ELF-1 (cell line): ENCODE measurements at regions not wholly inside any gene's neighbourhood (a gene's known extent, or its start where the extent isn't known, plus 50 kb on each side); places are given as distances from the start of the nearest gene placed in this dataset.

Experiments
- DNase-seq: peaks from one replicate; pipeline ENCODE4 v3.0.0-alpha.2; 2016; ENCODE audit warnings: low read depth, low spot score

DNA sequence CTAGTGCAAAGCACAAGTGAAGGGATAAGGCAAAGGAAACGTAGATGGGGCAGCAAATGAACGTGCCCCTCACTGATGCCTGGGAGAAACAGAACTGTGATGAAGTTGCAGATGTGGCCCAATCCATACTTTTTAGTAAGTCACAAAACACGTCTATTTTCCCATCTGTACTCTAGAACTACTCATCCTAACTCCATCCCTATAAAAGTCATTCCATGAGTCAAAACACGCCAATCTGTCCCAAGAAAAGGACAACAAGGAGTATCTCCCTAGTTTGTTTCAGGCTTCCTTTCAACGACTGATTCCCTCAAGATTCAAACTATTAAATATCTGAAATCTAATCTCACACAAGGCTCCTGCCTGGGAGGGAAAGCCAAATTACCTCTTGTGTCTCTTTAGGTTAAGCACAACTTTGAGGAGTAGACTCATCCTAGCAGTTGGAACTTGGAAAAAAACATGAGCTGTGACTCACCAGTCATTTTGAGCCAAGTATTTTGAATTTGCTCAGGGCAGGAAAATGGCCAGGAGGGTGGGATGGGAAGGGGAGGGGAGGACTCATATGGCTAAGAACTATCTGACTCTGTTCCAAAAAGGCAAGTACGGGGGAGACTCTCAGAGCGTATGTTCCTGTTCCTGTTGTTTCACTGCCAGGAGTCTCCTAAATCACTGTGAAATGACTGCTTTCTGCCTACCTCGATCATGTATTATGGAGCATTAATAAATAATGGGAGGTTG lies 214.5 kb upstream of the CAMK1G start:
- DNase-seq, result no peak

DNA sequence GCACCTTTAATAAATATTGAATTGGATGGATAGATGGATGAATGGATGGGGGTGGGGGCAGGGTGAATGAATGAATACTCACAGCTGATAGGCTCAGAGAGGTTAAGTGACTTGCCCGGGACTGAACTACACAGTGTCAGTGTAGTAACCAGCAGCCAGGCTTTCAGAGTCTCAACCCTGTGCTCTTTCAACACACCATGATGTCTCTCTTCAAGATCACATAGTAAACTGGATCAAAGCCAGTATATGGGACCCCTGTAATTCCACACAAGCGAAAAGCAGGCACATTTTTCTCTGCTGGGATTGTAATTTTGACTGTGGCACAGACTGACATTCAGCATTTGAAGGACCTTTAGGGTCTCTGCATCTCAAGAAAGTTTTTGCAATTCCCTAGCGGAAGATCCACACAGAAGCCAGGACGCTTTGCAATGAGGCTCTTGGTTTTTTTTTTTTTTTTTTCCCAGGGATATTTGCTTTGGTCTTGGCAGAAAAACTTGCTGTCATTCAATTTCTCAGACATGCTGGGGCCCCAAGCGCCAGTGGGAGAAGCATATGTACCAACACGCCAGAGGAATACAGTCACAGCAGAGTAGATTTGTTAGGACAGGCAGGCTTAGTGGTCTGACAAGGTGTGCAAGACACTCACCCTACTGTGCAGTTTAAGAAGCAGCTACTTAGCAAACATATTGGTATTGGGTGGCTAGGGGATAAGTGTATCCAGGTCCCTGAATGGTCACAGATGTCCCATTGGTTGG lies 213.1 kb upstream of the CAMK1G start:
- DNase-seq, result no peak

DNA sequence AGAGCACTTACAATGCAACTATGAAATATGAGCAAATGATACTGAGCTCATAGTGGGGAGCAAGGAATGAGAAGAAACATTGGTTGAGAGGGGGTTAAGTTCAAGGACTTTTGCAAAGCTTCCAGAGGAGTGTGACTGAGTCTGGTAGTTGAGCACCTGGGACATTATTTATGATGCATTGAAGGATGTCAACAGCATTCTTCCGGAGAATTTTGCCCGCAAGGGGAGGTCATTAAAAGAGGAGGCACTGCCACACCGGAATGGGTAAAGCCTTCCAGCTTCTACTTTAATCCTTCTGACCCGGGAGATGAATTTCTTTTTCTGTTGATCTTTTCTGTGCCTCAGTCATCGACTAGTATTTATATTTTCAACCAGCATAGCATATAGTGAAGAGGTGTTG lies 208.4 kb upstream of the CAMK1G start:
- DNase-seq, result no peak

DNA sequence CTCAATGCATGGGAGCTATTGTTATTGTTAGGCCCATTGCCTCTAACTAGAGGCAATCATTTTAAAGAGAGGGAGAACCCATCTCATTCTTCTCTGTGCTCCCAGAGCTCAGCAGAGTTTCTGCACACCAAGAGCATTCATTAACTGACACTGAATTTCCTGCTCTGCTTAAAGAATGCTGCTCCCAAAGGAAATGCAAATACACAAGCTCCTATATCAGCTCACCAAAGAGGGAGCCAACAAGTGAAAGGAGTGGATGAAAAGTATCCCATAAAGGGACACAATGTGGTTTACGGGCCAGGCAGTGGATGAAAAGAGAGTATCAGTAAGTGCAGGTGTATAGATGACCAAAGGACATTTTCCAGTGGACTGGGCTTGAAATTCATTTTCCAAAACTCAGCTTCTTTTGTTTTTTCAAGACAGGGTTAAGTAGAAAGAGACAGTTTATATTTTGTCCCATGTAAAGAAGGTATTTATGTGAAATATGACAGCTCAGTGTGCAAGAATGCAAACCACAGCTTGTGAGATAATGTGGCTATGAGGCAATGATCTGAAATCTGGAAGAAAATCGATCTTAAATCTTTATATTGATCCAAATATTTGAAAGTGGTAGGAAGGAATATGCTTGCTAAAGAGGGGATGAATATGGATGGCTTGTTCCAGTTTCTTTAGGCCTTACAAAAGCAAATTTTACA lies 207.7 kb upstream of the CAMK1G start:
- DNase-seq, result no peak

DNA sequence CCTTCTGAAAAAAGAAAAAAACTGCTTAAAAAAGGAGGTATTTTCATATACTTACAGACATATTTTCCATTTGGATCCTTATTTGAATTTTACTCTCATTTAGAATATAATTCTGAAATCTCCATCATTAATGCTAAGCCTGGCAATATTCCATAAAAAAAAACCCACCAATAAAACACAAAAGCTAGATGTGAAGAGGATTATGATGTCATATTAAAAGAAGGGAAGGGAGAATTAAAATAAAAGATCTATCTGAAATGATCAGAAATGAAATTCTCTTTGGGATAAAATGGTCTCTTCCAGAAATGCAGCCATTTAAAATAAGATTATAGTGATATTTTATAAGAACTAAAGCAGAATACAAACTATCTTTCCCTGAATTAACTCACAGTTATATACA lies 206.7 kb upstream of the CAMK1G start:
- DNase-seq, result no peak

DNA sequence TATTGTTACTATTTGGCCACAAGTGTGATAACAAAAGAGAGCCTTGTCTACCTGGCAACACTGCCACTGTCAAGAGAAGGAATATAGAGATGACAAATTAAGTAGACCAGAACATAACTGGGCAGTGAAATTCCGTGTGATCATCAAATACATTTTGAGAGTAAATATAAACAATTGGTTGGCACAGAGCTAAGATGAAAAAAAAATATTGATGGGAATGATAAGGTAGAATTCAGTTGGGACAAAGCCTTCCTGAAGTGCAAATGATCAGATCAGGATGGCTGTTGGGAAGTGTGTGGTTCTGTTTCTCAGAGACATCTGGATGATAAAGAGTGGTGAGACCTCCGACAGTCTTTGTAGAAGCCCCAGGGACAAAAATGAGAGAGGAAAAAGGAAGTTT lies 205.5 kb upstream of the CAMK1G start:
- DNase-seq, result no peak

DNA sequence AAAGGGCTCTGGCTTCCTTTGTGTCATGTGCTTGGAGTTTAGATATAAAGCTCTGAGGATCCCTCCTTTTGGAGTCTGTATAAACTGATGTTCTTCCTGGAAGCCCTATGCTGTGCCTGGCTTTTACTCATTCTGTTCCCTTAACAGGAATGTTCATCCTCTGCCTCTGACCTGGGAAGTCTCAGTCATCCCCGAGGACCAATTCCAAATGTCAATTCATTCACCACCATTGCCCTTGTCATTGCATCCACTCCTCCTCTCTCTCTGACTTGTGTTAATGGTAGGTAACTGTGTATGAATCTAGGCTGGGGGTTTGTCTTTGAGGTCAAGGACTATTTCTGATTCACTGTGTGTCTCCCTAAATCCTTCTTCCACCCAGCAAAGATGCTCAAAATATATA lies 204.2 kb upstream of the CAMK1G start:
- DNase-seq, result no peak

DNA sequence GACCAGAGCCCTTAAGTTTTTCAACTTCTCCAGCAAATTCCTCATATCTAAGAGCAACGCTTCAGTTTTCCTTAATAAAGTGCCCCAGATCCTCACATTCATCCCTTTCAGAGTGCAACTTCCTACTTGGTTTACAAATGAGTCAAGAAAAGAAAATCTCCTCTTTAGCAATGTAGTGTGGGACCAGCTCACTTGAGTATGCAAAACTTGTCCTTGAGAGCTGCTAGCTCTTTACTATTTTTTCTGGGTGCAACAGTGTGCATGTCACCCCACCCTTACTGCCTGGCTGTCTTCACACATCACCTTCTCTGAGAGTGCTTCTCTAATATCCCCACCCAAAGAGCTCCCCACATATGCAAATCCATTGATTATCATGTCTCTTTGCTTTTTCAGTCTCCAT lies 203.1 kb upstream of the CAMK1G start:
- DNase-seq, result no peak

DNA sequence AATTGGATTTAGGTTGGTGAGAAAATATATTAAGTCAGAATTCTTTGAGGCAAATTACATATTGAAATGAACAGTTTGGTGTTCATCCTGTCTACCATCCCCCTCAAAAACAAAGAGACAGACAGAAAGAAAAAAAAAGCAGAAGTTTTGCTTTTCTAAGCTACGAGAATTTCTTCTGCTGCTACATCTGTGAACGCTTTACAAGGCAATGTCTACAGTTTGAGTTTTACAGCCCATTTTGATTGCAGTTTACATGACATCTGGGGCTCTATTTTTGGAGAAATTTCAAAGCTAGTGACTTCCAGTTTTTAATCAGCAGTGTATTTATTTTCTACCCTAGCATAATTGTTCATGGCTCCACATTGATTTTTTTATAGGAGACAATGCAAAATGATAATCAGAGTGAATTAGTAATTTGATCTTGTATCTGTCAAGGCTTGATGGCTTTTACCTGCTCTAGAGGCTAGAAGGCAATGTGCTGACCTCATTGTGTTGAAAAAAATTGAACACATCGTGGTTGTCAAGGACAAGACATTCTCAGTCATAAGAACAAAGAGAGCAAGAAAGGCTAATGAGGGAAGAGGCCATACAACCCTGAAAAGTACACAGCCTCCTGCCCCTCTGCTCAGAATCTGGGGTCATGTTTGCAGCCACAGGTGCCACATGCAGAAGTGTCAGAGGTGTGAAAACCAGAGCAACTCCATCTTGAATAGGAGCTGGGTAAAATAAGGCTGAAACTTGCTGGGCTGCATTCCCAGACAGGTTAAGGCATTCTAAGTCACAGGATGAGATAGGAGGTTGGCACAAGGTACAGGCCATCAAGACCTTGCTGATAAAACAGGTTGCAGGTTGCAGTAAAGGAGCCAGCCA lies 201.0 kb upstream of the CAMK1G start:
- no peak for DNase-seq

DNA sequence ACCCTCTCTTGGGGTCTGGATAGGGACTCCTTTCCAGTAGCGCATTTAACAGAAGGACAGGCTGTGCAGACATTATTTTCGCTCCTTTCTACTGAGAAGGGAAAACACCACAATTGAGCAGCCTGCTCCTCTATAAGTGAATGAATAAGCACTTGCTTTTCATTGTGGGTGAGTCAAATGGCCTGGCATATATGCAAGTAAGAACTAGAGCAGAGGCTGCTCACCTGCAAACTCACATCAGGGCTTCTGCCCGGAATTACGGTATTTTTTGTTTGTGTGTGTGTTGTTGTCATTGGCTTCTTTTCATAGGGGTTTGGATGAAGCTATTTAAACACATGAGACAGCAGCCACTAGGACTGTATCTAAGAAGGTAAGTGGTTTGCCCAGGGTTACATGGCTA lies 200.1 kb upstream of the CAMK1G start:
- DNase-seq, result no peak

DNA sequence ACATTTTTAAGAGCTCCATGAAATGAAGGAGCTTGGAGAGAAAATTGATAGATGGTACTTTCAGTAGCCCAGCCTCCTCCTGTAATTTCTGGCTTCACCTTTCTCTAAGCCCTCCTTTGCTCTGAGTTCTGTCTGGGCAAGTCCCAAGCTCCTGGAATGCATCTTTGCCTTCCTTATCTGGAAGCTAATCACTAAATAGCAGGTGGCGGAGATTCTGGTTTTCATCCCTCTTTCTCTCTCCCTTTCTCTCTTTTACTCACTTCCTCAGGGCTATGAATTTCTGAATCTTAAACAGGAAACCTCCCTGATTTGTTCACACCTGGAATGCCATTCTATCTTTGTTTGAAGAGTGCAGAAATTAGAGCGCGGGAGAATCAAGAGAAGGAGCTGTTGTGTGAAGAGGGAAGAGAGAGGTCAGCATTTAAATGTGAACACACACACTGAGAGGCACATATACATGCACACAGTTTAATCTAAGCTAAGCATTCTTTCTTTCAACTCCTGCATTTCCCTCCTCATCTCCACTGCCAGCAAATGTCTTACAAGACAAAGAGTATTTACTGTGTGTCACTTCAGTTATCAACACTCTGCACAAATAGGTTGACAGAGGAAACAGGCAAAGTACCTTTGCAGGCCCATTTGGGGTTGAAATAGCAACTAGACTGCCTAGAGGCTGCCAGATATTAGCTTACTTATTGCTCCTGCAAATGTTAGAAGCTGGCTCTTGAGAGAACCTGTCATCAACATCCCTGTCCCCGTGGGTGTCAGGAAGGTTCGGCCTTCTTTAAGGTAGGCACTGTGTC lies 199.4 kb upstream of the CAMK1G start:
- peak; percentile 70 for DNase-seq

DNA sequence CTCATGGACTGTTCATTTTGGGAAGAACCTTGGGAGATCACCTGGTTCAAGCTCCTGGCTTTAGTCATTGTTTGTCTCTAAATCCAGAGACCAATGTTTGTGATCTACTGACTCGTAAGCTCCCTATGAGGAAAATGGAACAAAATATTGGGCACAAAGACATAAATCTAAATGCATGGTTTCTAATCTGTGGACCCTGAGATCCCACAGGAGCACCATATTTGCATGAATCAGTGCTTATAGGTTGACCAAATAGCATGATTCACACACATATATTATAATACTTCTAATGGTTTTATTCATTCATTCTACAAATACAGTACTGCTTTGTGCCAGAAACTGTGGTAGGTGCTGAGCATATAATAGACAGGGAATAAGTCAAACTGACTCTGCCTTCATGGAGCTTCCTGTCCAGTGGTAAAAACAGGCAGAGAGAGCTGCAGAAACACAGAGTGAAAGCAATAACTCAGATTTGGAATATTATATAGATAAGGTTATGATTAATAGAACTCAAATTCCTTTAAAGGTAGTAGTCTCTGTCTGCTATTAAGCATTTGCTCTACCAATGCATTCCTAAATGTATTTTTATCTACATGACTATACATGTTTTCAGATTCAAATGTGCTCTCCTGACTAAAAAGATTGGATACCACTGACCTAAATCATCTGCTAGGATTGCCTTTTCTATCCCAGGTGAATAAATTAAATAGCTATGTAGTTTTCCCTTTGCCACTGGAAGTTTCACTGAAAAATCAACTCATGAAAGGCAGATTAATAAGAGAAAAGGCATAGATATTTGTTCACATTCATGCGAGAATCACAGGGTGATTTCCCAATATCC lies 198.6 kb upstream of the CAMK1G start:
- DNase-seq, result no peak

DNA sequence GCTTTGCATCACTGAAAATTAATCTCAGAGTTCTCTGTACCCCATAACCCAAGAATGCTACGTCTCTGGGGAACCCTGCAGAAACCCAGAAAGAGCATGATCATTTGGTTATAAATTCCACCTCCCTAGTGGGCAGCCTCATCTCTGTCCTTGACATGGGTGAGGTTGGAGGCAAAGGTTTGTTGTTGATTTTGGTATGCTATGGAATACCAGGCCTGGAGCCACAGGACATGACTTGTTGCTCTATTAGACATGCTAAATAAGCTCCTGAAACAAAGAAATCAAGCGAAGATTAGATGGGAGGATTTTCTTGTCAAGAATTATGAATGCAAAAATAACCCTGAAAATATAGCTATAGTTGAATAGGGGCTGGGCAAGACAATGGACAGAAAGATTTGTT lies 197.4 kb upstream of the CAMK1G start:
- DNase-seq, result no peak

DNA sequence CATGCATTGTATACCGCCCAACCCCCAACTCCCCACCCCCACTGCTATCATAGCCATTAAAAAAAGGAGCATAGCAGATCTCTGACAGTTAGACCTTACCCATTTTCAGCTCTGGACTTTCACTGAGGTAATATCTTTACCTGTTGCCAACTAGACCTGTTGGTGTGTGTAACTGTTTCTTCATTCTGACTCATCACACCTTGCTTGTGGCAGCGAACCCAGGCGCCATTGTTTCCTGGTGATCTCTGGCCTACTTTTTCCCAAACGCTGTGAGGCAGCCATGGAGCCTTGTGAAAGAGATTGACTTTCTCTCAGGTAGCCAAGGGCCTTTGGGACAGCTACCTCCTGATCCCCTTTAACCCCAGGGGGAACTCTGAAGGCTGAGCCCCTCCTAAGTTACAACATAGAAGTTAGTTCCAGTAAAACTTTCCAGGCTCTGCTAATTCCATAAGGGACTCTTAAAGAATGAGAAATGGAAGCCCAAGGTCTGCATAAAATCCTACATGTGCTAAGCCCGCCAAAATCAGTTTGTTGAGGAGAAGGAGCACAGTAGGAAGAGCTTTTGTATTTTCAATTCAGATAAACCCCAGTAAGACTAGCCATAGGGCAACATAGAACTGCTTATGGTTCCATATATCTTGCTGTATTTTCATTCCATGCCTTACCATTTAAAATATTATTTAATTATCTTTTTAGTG lies 196.1 kb upstream of the CAMK1G start:
- no peak for DNase-seq

DNA sequence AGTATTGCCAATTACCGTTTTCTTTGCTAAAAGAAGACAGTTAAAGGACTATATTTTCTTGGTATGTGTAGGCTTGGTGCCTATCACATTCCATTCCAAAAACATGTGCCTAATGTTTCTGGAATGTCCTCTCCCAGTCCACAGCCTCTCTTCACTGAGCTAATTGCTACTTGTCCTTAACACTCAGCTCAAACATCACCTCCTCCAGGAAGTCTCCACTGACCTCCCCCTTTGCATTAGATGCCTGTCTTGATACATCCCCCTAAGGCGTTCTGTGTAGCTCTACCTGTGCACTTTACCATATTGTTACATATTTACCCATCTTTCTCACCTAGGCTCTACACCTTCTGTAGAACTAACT lies 195.6 kb upstream of the CAMK1G start:
- DNase-seq, result no peak

DNA sequence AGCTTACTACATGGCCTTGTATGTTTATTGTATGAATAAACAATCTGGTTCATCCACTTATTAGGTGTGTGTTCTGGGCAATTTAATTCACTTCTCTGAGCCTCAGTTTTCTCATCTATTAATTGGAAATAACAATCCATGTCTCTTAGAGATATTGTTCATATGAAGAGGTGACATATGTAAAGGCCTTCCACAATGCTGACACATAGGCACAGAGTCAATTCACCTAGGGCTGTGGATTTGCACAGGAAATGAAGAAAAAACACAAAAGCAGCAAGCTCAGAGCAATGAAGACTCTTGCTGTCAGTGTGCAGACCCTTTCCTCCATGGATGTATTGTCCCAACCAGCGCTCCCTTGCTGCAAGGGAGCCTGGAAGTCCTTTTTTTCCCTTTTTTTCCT lies 195.2 kb upstream of the CAMK1G start:
- DNase-seq, result no peak

DNA sequence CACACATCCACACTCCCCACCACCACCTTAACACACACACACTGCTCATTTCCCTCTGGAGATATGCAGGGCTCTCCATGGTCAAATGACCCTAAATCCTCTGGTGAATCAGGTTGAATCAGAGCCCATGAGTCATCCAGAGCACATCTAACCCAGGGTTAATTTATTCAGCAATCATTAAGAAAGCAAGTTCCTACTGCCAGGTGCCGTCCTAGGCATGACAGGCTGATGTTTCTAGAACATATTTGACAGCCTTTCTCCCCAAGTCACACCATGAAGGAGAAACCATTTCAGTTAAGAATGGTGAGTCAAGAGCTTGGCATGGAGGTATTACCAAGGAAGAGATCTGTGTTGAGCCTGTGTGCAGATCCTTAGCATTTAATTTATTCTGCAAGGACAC lies 194.3 kb upstream of the CAMK1G start:
- no peak for DNase-seq

DNA sequence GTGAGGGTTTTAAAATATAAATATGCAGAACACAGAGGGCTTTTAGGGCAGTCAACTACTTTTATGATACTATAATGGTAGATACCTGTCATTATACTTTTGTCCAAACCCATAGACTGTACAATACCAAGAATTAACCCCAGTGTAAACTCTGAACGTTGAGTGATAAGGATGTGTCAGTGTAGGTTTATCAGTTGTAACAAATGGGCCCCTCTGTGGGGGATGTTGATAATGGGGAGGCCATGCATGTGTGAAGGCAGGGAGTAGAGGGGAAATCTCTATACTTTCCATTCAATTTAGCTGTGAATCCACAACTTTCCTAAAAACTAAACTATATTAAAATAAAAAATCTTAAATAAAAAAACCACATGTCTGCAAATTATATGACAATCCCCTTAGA lies 193.5 kb upstream of the CAMK1G start:
- no peak for DNase-seq

DNA sequence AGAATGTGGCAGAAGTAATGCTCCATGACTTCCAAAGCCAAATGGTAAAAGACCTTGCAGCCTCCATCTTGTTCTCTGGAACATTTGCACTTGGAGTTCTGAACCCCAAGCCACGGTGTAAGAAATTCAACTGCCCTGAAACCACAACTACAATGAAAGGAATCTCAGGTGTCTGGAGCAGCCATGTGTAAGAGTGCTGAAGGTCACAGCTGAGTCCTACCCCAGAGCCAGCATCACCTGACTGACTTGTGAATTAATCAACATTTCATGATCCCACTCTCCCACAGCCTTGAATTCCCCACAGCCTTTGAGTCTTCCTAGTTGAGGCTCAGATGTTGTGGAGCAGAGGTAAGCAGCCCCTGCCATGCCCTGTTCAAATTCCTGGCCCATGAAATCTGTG lies 192.8 kb upstream of the CAMK1G start:
- DNase-seq, result no peak

DNA sequence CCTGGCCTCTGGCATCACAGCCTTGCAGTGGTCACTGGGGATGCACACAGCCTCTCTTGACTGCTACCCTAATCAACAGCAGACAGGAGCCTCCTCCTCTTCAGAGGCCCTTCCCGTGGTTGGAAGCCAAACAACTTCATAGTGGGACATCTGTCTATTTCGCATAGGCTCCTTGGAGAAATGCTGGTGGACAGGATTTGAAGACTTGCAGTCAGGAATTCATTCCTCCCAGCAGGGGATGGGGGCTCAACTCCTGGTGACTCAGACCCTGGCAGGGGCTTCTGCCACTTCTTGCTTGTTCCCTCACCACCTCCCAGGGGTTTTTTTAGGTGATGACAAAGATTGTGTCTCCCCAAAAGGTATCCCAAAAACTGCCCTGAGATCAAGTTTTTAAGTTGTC lies 191.7 kb upstream of the CAMK1G start:
- peak; percentile 73 for DNase-seq
